Right lobe of liver (tissue), 6 donors: ENCODE measurements at regions not wholly inside any gene's neighbourhood (a gene's known extent, or its start where the extent isn't known, plus 50 kb on each side); places are given as distances from the start of the nearest gene placed in this dataset.
"Not testable (repeated sequence)": the region's sequence is repeated elsewhere in the genome, so short reads cannot be mapped to it uniquely, and the experiment has no call there.

ENCODE experiments used
- ATAC-seq, 4 donors: fragments of 200-7000 bp; cut with Tn5 transposase; one replicate each; pipeline ENCODE4 v1.9.1; 2020; ENCODE audit warnings: mild to moderate bottlenecking in 4 of 4, moderate library complexity in 4 of 4
- DNase-seq, 3 donors: peaks; one replicate each; pipeline ENCODE4 v3.0.0-alpha.2; 2020
- H3K27ac ChIP-seq, 3 donors: fragments of 200-600 bp; one replicate each; pipeline ENCODE4 v1.8.0; 2022
- H3K27me3 ChIP-seq, 2 donors: fragments of 200-600 bp; one replicate each; pipeline ENCODE4 v1.8.0; 2022
- H3K36me3 ChIP-seq, 4 donors: fragments of 200-600 bp; sonication (generic) in 1 of 4; one replicate each; pipeline versions ENCODE4 v1.5.1 to v1.8.0; 2017 to 2022; ENCODE audit warnings: control low read depth in 1 of 4
- H3K4me1 ChIP-seq, 4 donors: fragments of 200-600 bp; sonication (generic) in 1 of 4; one replicate each; pipeline versions ENCODE4 v1.5.1 to v1.8.0; 2017 to 2022; ENCODE audit warnings: control low read depth in 1 of 4
- H3K4me3 ChIP-seq, 3 donors: fragments of 200-600 bp; one replicate each; pipeline ENCODE4 v1.8.0; 2022
- H3K9me3 ChIP-seq, 4 donors: fragments of 200-600 bp; sonication (generic) in 1 of 4; one replicate each; pipeline versions ENCODE4 v1.5.1 to v1.8.0; 2017 to 2022; ENCODE audit warnings: control low read depth in 1 of 4
- POLR2A ChIP-seq: fragments of 450-650 bp; IDR thresholded peaks from one replicate; pipeline ENCODE4 v1.6.1; 2017; ENCODE audit warnings: antibody characterized with exemption, mild to moderate bottlenecking
- WGBS: methylation state at CpG from one replicate; pipeline ENCODE4 v1.1.6; 2018; ENCODE audit warnings: low coverage, low lambda C conversion rate; ENCODE audit not compliant: insufficient coverage; ENCODE audit errors: missing lambda C conversion rate; 5-methylcytosine and 5-hydroxymethylcytosine counted together
- intact Hi-C, 2 donors: fragments of 100-400 bp; cut with DNase I; formaldehyde crosslinking; loops; one replicate each; pipeline versions ENCODE4 v1.11.2 to v1.14.1; 2022
- TF ChIP-seq, protein P1 (sequence below), 4 donors: fragments of 200-600 bp in 3 of 4; fragments of 450-650 bp in 1 of 4; IDR thresholded peaks; one replicate each; pipeline versions ENCODE4 v1.5.1 to v1.8.0; 2016 to 2022; ENCODE audit warnings: antibody characterized with exemption in 4 of 4, mild to moderate bottlenecking in 2 of 4
- donor health status: DM: no; HTN: yes; CAD: no.
- donor health status: DM: no; HTN: no; CAD: no.
- donor health status: DM: no; HTN: no; CAD: no.
- donor health status: DM: no; HTN: yes; CAD: no.
- donor health status: DM: no; HTN: yes; CAD: no.

DNA sequence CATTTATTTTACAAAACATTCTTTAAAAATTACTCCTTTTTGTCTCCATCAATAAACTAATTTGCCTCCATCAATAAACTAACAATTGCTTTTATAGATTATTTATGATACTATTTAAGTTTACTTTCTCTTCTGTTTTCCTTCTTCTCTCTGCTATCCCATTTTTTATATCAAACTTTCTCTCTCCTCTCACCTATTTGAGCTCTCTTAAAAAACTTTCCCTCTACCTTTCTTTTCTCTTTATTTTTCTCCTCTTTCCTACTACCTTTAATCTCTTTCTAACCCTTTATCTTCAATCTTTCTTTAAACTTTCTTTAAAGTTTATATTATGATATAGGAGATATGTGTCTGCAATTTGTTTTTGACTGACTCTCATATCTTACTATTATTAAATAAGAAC is 566.4 kb downstream of the DACH1 start:
- Histone ChIP-seq H3K9me3 (no peaks in the 10 kb centered on the region), H3K4me3 (no peak overlapping the region), H3K4me1 (no peaks in the 10 kb centered on the region), H3K27me3 (peaks cover 0 to 3% of the 10 kb centered on the region in 2 donors), H3K27ac (no peak overlapping the region), H3K36me3 (no peaks in the 10 kb centered on the region)
- DNase-seq (no peak), ATAC-seq (no peak)
- TF ChIP-seq POLR2A, result no peak
- TF ChIP-seq, protein P1, sequence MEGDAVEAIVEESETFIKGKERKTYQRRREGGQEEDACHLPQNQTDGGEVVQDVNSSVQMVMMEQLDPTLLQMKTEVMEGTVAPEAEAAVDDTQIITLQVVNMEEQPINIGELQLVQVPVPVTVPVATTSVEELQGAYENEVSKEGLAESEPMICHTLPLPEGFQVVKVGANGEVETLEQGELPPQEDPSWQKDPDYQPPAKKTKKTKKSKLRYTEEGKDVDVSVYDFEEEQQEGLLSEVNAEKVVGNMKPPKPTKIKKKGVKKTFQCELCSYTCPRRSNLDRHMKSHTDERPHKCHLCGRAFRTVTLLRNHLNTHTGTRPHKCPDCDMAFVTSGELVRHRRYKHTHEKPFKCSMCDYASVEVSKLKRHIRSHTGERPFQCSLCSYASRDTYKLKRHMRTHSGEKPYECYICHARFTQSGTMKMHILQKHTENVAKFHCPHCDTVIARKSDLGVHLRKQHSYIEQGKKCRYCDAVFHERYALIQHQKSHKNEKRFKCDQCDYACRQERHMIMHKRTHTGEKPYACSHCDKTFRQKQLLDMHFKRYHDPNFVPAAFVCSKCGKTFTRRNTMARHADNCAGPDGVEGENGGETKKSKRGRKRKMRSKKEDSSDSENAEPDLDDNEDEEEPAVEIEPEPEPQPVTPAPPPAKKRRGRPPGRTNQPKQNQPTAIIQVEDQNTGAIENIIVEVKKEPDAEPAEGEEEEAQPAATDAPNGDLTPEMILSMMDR (IDR thresholded peaks at IDR 0.05), result no peak
- intact Hi-C loops, result no loop called here

DNA sequence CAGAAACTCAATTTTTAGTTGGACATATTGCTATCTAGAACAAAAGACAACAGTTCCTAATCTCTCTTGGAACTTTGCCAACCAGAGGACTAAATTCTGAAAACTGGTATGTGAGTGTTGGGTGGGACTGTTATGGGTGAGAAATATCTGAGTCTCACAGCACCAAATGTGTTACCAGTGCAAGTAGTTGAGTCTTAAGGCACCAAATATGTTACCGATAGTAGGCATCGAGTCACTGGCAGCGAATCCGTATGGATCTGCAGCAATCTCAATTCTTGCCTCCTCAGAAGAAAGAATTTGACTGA is 575.2 kb downstream of the DACH1 start:
- intact Hi-C loops, result no loop called here
- DNase-seq (no peak), ATAC-seq (no peak)
- no peak overlapping the region for H3K4me3 ChIP-seq
- H3K36me3 ChIP-seq, result no peaks in the 10 kb centered on the region
- H3K27ac ChIP-seq, result peak overlapping the region in 1 of 3 donors; percentile 78
- peaks cover 0 to 3% (median 0%) of the 10 kb centered on the region in 4 donors for H3K4me1 ChIP-seq
- H3K27me3 ChIP-seq, result no peaks in the 10 kb centered on the region
- no peaks in the 10 kb centered on the region for H3K9me3 ChIP-seq
- 89% methylated on average over 4 of the region's 4 CpGs for WGBS
- no peak for TF ChIP-seq POLR2A
- TF ChIP-seq, protein P1 (IDR thresholded peaks at IDR 0.05), result no peak

DNA sequence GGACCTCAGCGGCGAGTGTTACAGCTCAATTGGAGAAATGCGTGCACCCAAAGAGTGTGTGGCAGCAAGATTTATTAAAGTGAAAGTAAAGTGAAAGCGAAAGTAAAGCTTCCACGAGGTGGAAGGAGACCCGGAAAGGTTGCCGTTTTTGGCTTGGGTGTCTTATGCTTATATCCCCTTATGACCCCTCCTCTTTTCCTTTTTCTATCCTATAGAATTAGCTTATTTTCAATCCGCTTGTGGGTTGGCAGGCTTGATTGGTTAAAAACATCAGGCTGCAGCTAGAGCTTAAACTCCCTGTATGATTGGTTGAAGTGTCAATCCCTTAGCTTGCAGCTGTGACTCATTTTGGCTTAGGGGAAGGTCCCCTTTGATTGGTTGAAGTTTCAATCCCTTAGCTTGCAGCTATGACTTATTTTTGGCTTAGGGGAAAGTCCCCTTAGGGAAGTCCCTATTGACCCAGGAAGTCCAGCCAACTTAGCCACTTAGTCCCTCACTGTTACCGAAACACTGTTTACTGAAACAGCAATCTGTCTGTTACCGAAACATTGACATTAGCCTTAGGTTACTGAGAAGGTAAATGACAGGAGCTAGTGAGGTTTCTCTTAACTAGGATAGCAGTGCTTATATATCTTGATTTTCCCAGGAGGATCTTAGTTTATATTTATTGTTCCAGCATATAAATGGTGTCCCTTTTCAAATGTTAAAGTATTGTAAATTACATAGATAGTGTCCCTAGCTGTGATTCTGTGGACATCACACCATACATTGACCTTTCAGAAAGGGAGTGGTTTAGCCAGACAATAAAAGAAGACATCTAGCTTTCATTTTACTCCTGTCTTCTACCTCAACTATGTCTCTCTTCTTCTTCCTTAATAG is 575.8 kb downstream of the DACH1 start:
- peak; percentile 26 for TF ChIP-seq POLR2A
- TF ChIP-seq, protein P1 (IDR thresholded peaks at IDR 0.05), result no peak
- Histone ChIP-seq H3K27me3 (no peaks in the 10 kb centered on the region), H3K4me1 (peaks cover 0 to 3% (median 0%) of the 10 kb centered on the region in 4 donors), H3K9me3 (no peaks in the 10 kb centered on the region), H3K27ac (peak overlapping the region; percentile 30 to 78 (median 59)), H3K4me3 (peak overlapping the region; percentile 25 to 50 (median 46)), H3K36me3 (no peaks in the 10 kb centered on the region)
- intact Hi-C loops, result no loop called here
- peak in 2 of 3 donors; percentile 22 to 60 for DNase-seq
- under 1% methylated on average over 10 of the region's 10 CpGs for WGBS
- peak; percentile 92 to 95 (median 94) for ATAC-seq

DNA sequence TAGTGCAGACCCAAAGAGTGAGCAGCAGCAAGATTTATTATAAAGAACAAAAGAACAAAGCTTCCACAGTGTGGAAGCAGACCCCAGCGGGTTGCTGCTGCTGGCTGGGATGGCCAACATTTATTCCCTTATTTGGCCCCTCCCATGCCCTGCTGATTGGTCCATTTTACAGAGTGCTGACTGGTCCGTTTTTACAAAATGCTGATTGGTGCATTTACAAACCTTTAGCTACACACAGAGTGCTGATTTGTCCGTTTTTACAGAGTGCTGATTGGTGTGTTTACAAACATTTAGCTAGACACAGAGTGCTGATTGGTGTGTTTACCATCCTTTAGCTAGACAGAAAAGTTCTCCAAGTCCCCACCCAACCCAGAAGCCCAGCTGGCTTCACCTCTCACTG is 577.0 kb downstream of the DACH1 start:
- H3K4me3 ChIP-seq, ATAC-seq, DNase-seq, intact Hi-C loops, H3K36me3 ChIP-seq, H3K27me3 ChIP-seq, H3K27ac ChIP-seq, H3K9me3 ChIP-seq, H3K4me1 ChIP-seq: not testable (repeated sequence)
- WGBS, result 100% methylated on average over 2 of the region's 3 CpGs

DNA sequence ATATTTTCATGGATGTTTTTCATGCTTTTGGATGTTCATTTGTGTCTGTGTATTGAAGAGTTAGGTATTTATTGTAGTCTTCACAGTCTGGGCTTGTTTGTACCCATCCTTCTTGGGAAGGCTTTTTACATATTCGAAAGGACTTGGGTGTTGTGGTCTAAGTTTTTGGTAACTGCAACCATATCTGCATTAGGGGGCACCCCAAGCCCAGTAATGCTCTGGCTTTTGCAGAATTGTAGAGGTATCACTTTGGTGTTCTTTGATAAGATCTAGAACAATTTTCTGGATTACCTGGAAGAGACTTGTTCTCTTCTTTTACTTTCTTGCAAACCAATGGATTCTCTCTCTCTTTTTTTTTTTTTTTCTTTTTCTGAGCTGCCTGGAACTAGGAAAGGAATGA is 581.3 kb downstream of the DACH1 start:
- Histone ChIP-seq H3K36me3 (no peaks in the 10 kb centered on the region), H3K27ac (no peak overlapping the region), H3K27me3 (no peaks in the 10 kb centered on the region), H3K9me3 (no peaks in the 10 kb centered on the region), H3K4me1 (no peaks in the 10 kb centered on the region), H3K4me3 (no peak overlapping the region)
- ATAC-seq (peak; percentile 41 to 60 (median 52)), DNase-seq (no peak)
- TF ChIP-seq, protein P1 (IDR thresholded peaks at IDR 0.05), result peak; percentile 11 to 50 (median 34)
- TF ChIP-seq POLR2A, result no peak
- intact Hi-C loops, result no loop called here
- 80% methylated on average over 1 of the region's 1 CpG for WGBS
